ENCODE measurements at regions not wholly inside any gene's neighbourhood (a gene's known extent, or its start where the extent isn't known, plus 50 kb on each side); places are given as distances from the start of the nearest gene placed in this dataset.

GRCh38 chr10:125551247-125551646, 131.7 kb downstream of the TEX36 start:
- no peak overlapping the region for H3K4me3 ChIP-seq (ENCODE audit: low read depth, low read length)
- in situ Hi-C loops (cut with HindIII; ENCODE audit: low sequenced_read_pairs): no loop called here

DNA sequence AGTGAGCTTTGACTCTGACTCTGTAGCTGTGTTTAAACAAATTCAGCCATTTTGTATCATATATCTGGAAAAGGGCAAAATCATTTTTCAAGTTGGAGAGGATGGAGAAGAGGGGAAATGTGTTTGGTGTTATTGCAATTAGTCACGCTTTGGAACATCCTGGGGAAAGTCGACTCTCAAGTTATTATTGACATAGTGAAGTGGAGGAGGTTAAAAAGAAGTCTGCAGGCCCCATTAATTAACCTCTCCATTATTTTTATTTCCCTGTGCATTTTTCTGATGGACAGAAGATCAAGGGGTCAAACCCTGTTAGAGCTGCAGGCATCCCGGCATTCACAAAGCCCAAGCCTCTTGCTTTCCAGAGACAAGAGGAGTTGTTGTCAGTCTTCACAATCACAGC, 132.6 kb downstream of the TEX36 start:
- DNase-seq (ENCODE audit: low read depth, low spot score): no peak
- no peak overlapping the region for H3K4me3 ChIP-seq (ENCODE audit: low read depth, low read length)
- TF ChIP-seq, protein P1, sequence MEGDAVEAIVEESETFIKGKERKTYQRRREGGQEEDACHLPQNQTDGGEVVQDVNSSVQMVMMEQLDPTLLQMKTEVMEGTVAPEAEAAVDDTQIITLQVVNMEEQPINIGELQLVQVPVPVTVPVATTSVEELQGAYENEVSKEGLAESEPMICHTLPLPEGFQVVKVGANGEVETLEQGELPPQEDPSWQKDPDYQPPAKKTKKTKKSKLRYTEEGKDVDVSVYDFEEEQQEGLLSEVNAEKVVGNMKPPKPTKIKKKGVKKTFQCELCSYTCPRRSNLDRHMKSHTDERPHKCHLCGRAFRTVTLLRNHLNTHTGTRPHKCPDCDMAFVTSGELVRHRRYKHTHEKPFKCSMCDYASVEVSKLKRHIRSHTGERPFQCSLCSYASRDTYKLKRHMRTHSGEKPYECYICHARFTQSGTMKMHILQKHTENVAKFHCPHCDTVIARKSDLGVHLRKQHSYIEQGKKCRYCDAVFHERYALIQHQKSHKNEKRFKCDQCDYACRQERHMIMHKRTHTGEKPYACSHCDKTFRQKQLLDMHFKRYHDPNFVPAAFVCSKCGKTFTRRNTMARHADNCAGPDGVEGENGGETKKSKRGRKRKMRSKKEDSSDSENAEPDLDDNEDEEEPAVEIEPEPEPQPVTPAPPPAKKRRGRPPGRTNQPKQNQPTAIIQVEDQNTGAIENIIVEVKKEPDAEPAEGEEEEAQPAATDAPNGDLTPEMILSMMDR (IDR thresholded peaks at IDR 0.05; ENCODE audit: low read depth, low read length): no peak
- in situ Hi-C loops (cut with HindIII; ENCODE audit: low sequenced_read_pairs): no loop called here

More at GRCh38 chr10:125551247-125551646, 131.7 kb downstream of the TEX36 start:
- DNase-seq (ENCODE audit: low read depth, low spot score): no peak
- TF ChIP-seq, protein P1 (IDR thresholded peaks at IDR 0.05; ENCODE audit: low read depth, low read length): no peak

- in situ Hi-C loops (cut with HindIII; ENCODE audit: low sequenced_read_pairs): no loop called here
- no peak for DNase-seq (ENCODE audit: low read depth, low spot score)
- TF ChIP-seq, protein P1 (IDR thresholded peaks at IDR 0.05; ENCODE audit: low read depth, low read length): no peak
- H3K4me3 ChIP-seq (ENCODE audit: low read depth, low read length): no peak overlapping the region
Measured at GRCh38 chr10:125549653-125550052, 133.3 kb downstream of the TEX36 start.

GRCh38 chr10:125548878-125549277, 134.1 kb downstream of the TEX36 start:
- H3K4me3 ChIP-seq (ENCODE audit: low read depth, low read length): no peak overlapping the region
- no peak for DNase-seq (ENCODE audit: low read depth, low spot score)
- in situ Hi-C loops (cut with HindIII; ENCODE audit: low sequenced_read_pairs): no loop called here
- TF ChIP-seq, protein P1 (IDR thresholded peaks at IDR 0.05; ENCODE audit: low read depth, low read length): no peak

GRCh38 chr10:125548356-125548755, 134.6 kb downstream of the TEX36 start:
- in situ Hi-C loops (cut with HindIII; ENCODE audit: low sequenced_read_pairs): no loop called here

GRCh38 chr10:125547010-125547650, 135.8 kb downstream of the TEX36 start:
- in situ Hi-C loops (cut with HindIII; ENCODE audit: low sequenced_read_pairs): no loop called here
- TF ChIP-seq, protein P1 (IDR thresholded peaks at IDR 0.05; ENCODE audit: low read depth, low read length): no peak
- DNase-seq (ENCODE audit: low read depth, low spot score): no peak
- H3K4me3 ChIP-seq (ENCODE audit: low read depth, low read length): no peak overlapping the region

More at GRCh38 chr10:125548356-125548755, 134.6 kb downstream of the TEX36 start:
- H3K4me3 ChIP-seq (ENCODE audit: low read depth, low read length): no peak overlapping the region
- TF ChIP-seq, protein P1 (IDR thresholded peaks at IDR 0.05; ENCODE audit: low read depth, low read length): no peak
- no peak for DNase-seq (ENCODE audit: low read depth, low spot score)
